Loucy (cell line): ENCODE measurements at regions not wholly inside any gene's neighbourhood (a gene's known extent, or its start where the extent isn't known, plus 50 kb on each side); places are given as distances from the start of the nearest gene placed in this dataset.
"Not testable (repeated sequence)": the region's sequence is repeated elsewhere in the genome, so short reads cannot be mapped to it uniquely, and the experiment has no call there.

Source experiments
- H2AFZ ChIP-seq: fragments of 200-600 bp; sonication (generic); 2 replicates; pipeline ENCODE4 v1.6.0; 2016; ENCODE audit warnings: antibody characterized with exemption, mild to moderate bottlenecking, low read length, moderate library complexity
- H3F3A ChIP-seq: fragments of 200-600 bp; 2 replicates; pipeline ENCODE4 v1.6.0; 2016; ENCODE audit warnings: antibody characterized with exemption, low read depth, mild to moderate bottlenecking
- H3K27me3 ChIP-seq: fragments of 200-600 bp; sonication (generic); 2 replicates; pipeline ENCODE4 v1.6.1; 2014; ENCODE audit warnings: low read length, mild to moderate bottlenecking; ENCODE audit not compliant: insufficient read depth, poor library complexity, severe bottlenecking
- H3K36me3 ChIP-seq: fragments of 200-600 bp; sonication (generic); 2 replicates; pipeline ENCODE4 v1.6.1; 2016; ENCODE audit warnings: low read length; ENCODE audit not compliant: insufficient read depth
- H3K4me1 ChIP-seq: fragments of 200-600 bp; sonication (generic); 2 replicates; pipeline ENCODE4 v1.5.1; 2014; ENCODE audit warnings: low read length, mild to moderate bottlenecking; ENCODE audit not compliant: insufficient read depth, poor library complexity, severe bottlenecking
- H3K4me2 ChIP-seq: fragments of 200-600 bp; sonication (generic); 2 replicates; pipeline ENCODE4 v1.6.0; 2014; ENCODE audit warnings: antibody characterized with exemption, low read length, low read depth, mild to moderate bottlenecking; ENCODE audit not compliant: poor library complexity, severe bottlenecking
- H3K4me3 ChIP-seq: fragments of 200-600 bp; sonication (generic); 2 replicates; pipeline ENCODE4 v1.5.1; 2014; ENCODE audit warnings: low read length, mild to moderate bottlenecking, mixed read lengths; ENCODE audit not compliant: poor library complexity, severe bottlenecking
- H3K79me2 ChIP-seq: fragments of 200-600 bp; sonication (generic); 2 replicates; pipeline ENCODE4 v1.6.1; 2014; ENCODE audit warnings: low read length; ENCODE audit not compliant: insufficient read depth
- H3K9ac ChIP-seq: fragments of 200-600 bp; sonication (generic); 2 replicates; pipeline ENCODE4 v1.6.0; 2014; ENCODE audit warnings: mild to moderate bottlenecking, low read depth, low read length, moderate library complexity; ENCODE audit not compliant: poor library complexity, severe bottlenecking
- H3K9me2 ChIP-seq: fragments of 200-600 bp; sonication (generic); replicated peaks from 2 replicates; pipeline ENCODE4 v1.6.1; 2016; ENCODE audit warnings: low read depth, low read length, mixed read lengths
- H3K9me3 ChIP-seq: fragments of 200-600 bp; sonication (generic); 2 replicates; pipeline ENCODE4 v1.6.1; 2014; ENCODE audit warnings: mild to moderate bottlenecking, antibody characterized with exemption, low read length, low read depth; ENCODE audit not compliant: insufficient read depth
- H4K20me1 ChIP-seq: fragments of 200-600 bp; sonication (generic); 2 replicates; pipeline ENCODE4 v1.6.0; 2014; ENCODE audit warnings: antibody characterized with exemption, low read length, mild to moderate bottlenecking; ENCODE audit not compliant: insufficient read depth, poor library complexity, severe bottlenecking

- not testable (repeated sequence) for H4K20me1 ChIP-seq, H3K27me3 ChIP-seq, H3K9me3 ChIP-seq, H3F3A ChIP-seq, H3K79me2 ChIP-seq, H3K9ac ChIP-seq, H3K9me2 ChIP-seq, H3K4me3 ChIP-seq, H2AFZ ChIP-seq, H3K4me1 ChIP-seq, H3K36me3 ChIP-seq, H3K4me2 ChIP-seq
Observed at GRCh38 chr1:148413385-148413784, 69.7 kb downstream of the PPIAL4G start.

GRCh38 chr1:148404786-148405568, 78.1 kb downstream of the PPIAL4G start:
- not testable (repeated sequence) for H3K79me2 ChIP-seq, H4K20me1 ChIP-seq, H3K4me1 ChIP-seq, H3K9me2 ChIP-seq, H3F3A ChIP-seq, H3K9ac ChIP-seq, H3K9me3 ChIP-seq, H3K27me3 ChIP-seq, H3K36me3 ChIP-seq, H2AFZ ChIP-seq, H3K4me2 ChIP-seq, H3K4me3 ChIP-seq

GRCh38 chr1:148403925-148404324, 79.2 kb downstream of the PPIAL4G start:
- H3F3A ChIP-seq, H3K27me3 ChIP-seq, H3K4me1 ChIP-seq, H3K9me3 ChIP-seq, H3K9me2 ChIP-seq, H3K4me3 ChIP-seq, H4K20me1 ChIP-seq, H3K4me2 ChIP-seq, H2AFZ ChIP-seq, H3K36me3 ChIP-seq, H3K9ac ChIP-seq, H3K79me2 ChIP-seq: not testable (repeated sequence)

GRCh38 chr1:148403085-148403456, 80.0 kb downstream of the PPIAL4G start:
- not testable (repeated sequence) for H3K9me3 ChIP-seq, H4K20me1 ChIP-seq, H3K4me1 ChIP-seq, H3F3A ChIP-seq, H3K27me3 ChIP-seq, H2AFZ ChIP-seq, H3K36me3 ChIP-seq, H3K79me2 ChIP-seq, H3K9me2 ChIP-seq
- Histone ChIP-seq H3K4me2 (peak overlapping the region; percentile 82), H3K4me3 (peak overlapping the region; percentile 76), H3K9ac (peak overlapping the region; percentile 74)

- not testable (repeated sequence) for H3K4me1 ChIP-seq, H3K9me3 ChIP-seq, H3K27me3 ChIP-seq, H4K20me1 ChIP-seq, H3F3A ChIP-seq, H3K9me2 ChIP-seq, H3K36me3 ChIP-seq, H3K79me2 ChIP-seq
- Histone ChIP-seq H2AFZ (peak overlapping the region; percentile 71), H3K4me2 (peak overlapping the region; percentile 82), H3K4me3 (peak overlapping the region; percentile 76), H3K9ac (peak overlapping the region; percentile 74)
Observed at GRCh38 chr1:148402152-148403084, 80.7 kb downstream of the PPIAL4G start.

- H3K9ac ChIP-seq, H3K4me3 ChIP-seq, H3K4me2 ChIP-seq, H3K9me3 ChIP-seq, H3K36me3 ChIP-seq, H4K20me1 ChIP-seq, H3F3A ChIP-seq, H3K27me3 ChIP-seq, H3K79me2 ChIP-seq, H3K4me1 ChIP-seq, H3K9me2 ChIP-seq: not testable (repeated sequence)
- H2AFZ ChIP-seq = peak overlapping the region; percentile 55; the same call in 1 of the 2 replicates
Observed at GRCh38 chr1:148397516-148397915, 85.6 kb downstream of the PPIAL4G start.

GRCh38 chr1:148392505-148392904, 90.6 kb downstream of the PPIAL4G start:
- H4K20me1 ChIP-seq, H3F3A ChIP-seq, H3K79me2 ChIP-seq, H3K9me2 ChIP-seq, H3K9me3 ChIP-seq, H3K36me3 ChIP-seq, H3K9ac ChIP-seq, H3K4me3 ChIP-seq, H3K4me1 ChIP-seq, H2AFZ ChIP-seq, H3K4me2 ChIP-seq, H3K27me3 ChIP-seq: not testable (repeated sequence)
